ENCODE measurements at regions not wholly inside any gene's neighbourhood (a gene's known extent, or its start where the extent isn't known, plus 50 kb on each side); places are given as distances from the start of the nearest gene placed in this dataset.

DNA sequence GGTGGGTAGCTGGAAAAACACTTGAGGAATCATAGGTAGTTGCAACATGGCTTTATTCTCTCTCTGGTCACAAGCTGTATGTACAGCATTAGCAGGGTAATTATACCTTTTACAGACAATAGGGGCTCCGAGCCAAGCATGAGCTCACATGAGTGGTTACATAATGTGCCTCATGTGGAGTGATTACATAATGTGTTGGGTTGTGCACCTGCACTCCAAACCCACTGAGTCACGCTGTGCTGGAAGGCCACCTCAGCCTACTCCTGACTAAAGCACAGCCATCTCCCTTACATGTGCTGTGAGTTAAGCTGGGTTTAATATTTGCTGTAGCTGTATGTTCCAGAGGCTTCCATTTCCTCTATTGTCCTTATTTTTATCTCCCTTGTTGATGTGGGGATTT lies 348.7 kb upstream of the SEMA3C start:
- TF ChIP-seq, protein P1, sequence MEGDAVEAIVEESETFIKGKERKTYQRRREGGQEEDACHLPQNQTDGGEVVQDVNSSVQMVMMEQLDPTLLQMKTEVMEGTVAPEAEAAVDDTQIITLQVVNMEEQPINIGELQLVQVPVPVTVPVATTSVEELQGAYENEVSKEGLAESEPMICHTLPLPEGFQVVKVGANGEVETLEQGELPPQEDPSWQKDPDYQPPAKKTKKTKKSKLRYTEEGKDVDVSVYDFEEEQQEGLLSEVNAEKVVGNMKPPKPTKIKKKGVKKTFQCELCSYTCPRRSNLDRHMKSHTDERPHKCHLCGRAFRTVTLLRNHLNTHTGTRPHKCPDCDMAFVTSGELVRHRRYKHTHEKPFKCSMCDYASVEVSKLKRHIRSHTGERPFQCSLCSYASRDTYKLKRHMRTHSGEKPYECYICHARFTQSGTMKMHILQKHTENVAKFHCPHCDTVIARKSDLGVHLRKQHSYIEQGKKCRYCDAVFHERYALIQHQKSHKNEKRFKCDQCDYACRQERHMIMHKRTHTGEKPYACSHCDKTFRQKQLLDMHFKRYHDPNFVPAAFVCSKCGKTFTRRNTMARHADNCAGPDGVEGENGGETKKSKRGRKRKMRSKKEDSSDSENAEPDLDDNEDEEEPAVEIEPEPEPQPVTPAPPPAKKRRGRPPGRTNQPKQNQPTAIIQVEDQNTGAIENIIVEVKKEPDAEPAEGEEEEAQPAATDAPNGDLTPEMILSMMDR (optimal IDR thresholded peaks at IDR 0.05 in 1 of 3, IDR thresholded peaks at IDR 0.05 in 1 of 3, conservative IDR thresholded peaks at IDR 0.05 in 1 of 3; ENCODE audit: extremely low read depth in 1 of 3, insufficient read depth in 2 of 3, low read length in 3 of 3) = no peak
- TF ChIP-seq EZH2 (IDR thresholded peaks at IDR 0.05; ENCODE audit: low read length) = no peak
